ENCODE measurements at regions not wholly inside any gene's neighbourhood (a gene's known extent, or its start where the extent isn't known, plus 50 kb on each side); places are given as distances from the start of the nearest gene placed in this dataset.

DNA sequence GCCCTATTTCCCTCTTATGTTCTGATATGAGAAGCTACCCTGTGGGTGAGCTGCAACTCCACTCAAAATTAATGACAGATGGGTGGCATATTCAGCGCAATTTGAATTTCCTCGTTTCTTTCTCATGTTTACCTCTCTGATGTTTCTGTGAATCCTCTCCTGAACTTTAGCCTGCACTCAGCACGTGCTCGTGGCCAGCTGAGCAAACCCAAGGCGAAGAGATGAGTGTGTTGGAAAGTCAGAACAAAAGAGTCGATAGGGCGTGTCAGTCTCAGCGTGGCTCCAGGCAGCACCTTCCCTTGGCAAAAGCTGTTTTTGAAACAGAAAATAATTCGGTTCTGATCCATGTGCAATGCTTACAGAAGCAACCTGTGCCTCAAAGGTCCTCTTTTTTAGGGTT, 226.1 kb upstream of the GMDS start:
- TF ChIP-seq, protein P1, sequence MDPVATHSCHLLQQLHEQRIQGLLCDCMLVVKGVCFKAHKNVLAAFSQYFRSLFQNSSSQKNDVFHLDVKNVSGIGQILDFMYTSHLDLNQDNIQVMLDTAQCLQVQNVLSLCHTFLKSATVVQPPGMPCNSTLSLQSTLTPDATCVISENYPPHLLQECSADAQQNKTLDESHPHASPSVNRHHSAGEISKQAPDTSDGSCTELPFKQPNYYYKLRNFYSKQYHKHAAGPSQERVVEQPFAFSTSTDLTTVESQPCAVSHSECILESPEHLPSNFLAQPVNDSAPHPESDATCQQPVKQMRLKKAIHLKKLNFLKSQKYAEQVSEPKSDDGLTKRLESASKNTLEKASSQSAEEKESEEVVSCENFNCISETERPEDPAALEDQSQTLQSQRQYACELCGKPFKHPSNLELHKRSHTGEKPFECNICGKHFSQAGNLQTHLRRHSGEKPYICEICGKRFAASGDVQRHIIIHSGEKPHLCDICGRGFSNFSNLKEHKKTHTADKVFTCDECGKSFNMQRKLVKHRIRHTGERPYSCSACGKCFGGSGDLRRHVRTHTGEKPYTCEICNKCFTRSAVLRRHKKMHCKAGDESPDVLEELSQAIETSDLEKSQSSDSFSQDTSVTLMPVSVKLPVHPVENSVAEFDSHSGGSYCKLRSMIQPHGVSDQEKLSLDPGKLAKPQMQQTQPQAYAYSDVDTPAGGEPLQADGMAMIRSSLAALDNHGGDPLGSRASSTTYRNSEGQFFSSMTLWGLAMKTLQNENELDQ (tag by site-specific recombination; IDR thresholded peaks at IDR 0.05; ENCODE audit: low read depth): no peak
- TF ChIP-seq ZNF211 (tag by site-specific recombination; IDR thresholded peaks at IDR 0.05; ENCODE audit: low read depth) (no peak), ZNF311 (tag by site-specific recombination; IDR thresholded peaks at IDR 0.05; ENCODE audit: borderline replicate concordance) (no peak), EGR2 (tag by site-specific recombination; IDR thresholded peaks at IDR 0.05; ENCODE audit: low read depth) (no peak), ZNF777 (tag by site-specific recombination; IDR thresholded peaks at IDR 0.05; ENCODE audit: borderline replicate concordance) (no peak)
- TF ChIP-seq, protein P2, sequence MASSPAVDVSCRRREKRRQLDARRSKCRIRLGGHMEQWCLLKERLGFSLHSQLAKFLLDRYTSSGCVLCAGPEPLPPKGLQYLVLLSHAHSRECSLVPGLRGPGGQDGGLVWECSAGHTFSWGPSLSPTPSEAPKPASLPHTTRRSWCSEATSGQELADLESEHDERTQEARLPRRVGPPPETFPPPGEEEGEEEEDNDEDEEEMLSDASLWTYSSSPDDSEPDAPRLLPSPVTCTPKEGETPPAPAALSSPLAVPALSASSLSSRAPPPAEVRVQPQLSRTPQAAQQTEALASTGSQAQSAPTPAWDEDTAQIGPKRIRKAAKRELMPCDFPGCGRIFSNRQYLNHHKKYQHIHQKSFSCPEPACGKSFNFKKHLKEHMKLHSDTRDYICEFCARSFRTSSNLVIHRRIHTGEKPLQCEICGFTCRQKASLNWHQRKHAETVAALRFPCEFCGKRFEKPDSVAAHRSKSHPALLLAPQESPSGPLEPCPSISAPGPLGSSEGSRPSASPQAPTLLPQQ (tag by site-specific recombination; IDR thresholded peaks at IDR 0.05): no peak
- TF ChIP-seq, protein P3, sequence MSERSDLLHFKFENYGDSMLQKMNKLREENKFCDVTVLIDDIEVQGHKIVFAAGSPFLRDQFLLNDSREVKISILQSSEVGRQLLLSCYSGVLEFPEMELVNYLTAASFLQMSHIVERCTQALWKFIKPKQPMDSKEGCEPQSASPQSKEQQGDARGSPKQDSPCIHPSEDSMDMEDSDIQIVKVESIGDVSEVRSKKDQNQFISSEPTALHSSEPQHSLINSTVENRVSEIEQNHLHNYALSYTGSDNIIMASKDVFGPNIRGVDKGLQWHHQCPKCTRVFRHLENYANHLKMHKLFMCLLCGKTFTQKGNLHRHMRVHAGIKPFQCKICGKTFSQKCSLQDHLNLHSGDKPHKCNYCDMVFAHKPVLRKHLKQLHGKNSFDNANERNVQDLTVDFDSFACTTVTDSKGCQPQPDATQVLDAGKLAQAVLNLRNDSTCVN (tag by site-specific recombination; optimal IDR thresholded peaks at IDR 0.05): no peak
- H3K9me3 ChIP-seq (ENCODE audit: control insufficient read depth, insufficient read depth, low read depth, low read length): no peaks in the 10 kb centered on the region
- H3K4me1 ChIP-seq (ENCODE audit: control insufficient read depth, insufficient read depth, low read length): no peaks in the 10 kb centered on the region
- no peaks in the 10 kb centered on the region for H3K36me3 ChIP-seq (ENCODE audit: control insufficient read depth in 2 of 2, insufficient read depth in 1 of 2, low read length in 2 of 2)
- ChIA-PET POLR2A (no interaction called here), CTCF (interaction anchor here (1.0 to 1.4 kb wide), 3 partner anchors 11 to 875 kb away, joined by 3 to 6 read pairs (median 5); no protein-coding TSS in a partner anchor)
- no peak overlapping the region for H3K27ac ChIP-seq (ENCODE audit: extremely low read depth, low read depth, low read length)
- no peak overlapping the region for H3K4me3 ChIP-seq (ENCODE audit: low read depth, low read length)

DNA sequence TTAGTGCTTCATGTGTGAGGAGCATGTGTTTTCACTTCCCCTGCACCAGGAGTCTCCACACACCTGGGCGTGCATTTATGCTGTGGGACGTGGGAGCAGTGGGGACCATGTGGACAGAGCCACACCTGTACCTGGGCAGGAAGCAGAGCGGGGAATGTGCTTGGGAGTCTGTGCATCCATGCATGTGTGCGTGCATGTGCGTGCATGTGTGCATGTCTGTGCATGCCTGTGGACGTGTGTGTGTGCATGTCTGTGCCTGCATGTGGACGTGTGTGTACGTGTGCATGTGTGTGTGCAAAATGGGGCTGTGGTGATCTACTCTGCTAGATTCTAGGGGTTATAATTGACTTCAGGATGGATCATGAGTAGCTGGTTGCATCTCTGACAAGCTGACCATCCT, 224.0 kb upstream of the GMDS start:
- no peaks in the 10 kb centered on the region for H3K36me3 ChIP-seq (ENCODE audit: control insufficient read depth in 2 of 2, insufficient read depth in 1 of 2, low read length in 2 of 2)
- POLR2A ChIA-PET: no interaction called here
- no peaks in the 10 kb centered on the region for H3K4me1 ChIP-seq (ENCODE audit: control insufficient read depth, insufficient read depth, low read length)
- no peaks in the 10 kb centered on the region for H3K9me3 ChIP-seq (ENCODE audit: control insufficient read depth, insufficient read depth, low read depth, low read length)
- no peak overlapping the region for H3K4me3 ChIP-seq (ENCODE audit: low read depth, low read length)
- CTCF ChIA-PET: interaction anchor here (1.0 kb wide), 1 partner anchor 13 kb away, joined by 7 read pairs; no protein-coding TSS in a partner anchor
- no peak for TF ChIP-seq ZNF48 (tag by site-specific recombination; IDR thresholded peaks at IDR 0.05)
- TF ChIP-seq ZNF544 (tag by site-specific recombination; IDR thresholded peaks at IDR 0.05): no peak
- TF ChIP-seq, protein P4, sequence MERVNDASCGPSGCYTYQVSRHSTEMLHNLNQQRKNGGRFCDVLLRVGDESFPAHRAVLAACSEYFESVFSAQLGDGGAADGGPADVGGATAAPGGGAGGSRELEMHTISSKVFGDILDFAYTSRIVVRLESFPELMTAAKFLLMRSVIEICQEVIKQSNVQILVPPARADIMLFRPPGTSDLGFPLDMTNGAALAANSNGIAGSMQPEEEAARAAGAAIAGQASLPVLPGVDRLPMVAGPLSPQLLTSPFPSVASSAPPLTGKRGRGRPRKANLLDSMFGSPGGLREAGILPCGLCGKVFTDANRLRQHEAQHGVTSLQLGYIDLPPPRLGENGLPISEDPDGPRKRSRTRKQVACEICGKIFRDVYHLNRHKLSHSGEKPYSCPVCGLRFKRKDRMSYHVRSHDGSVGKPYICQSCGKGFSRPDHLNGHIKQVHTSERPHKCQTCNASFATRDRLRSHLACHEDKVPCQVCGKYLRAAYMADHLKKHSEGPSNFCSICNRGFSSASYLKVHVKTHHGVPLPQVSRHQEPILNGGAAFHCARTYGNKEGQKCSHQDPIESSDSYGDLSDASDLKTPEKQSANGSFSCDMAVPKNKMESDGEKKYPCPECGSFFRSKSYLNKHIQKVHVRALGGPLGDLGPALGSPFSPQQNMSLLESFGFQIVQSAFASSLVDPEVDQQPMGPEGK (tag by site-specific recombination; IDR thresholded peaks at IDR 0.05): no peak
- no peak for TF ChIP-seq ZNF548 (tag by site-specific recombination; IDR thresholded peaks at IDR 0.05)
- TF ChIP-seq ZNF248 (tag by site-specific recombination; IDR thresholded peaks at IDR 0.05): no peak
- TF ChIP-seq ZNF274 (IDR thresholded peaks at IDR 0.05; ENCODE audit: low read length): no peak
- TF ChIP-seq ZNF274 (tag by site-specific recombination; IDR thresholded peaks at IDR 0.05; ENCODE audit: borderline replicate concordance): no peak
- TF ChIP-seq ZNF23 (tag by site-specific recombination; IDR thresholded peaks at IDR 0.05; ENCODE audit: borderline replicate concordance): no peak
- TF ChIP-seq ZFHX2 (tag by site-specific recombination; conservative IDR thresholded peaks at IDR 0.05): no peak
- TF ChIP-seq ZNF433 (tag by site-specific recombination; IDR thresholded peaks at IDR 0.05; ENCODE audit: low read depth): no peak
- TF ChIP-seq ZNF623 (tag by site-specific recombination; IDR thresholded peaks at IDR 0.05): no peak
- no peak for TF ChIP-seq ZFP41 (tag by site-specific recombination; IDR thresholded peaks at IDR 0.05; ENCODE audit: borderline replicate concordance)
- TF ChIP-seq, protein P5, sequence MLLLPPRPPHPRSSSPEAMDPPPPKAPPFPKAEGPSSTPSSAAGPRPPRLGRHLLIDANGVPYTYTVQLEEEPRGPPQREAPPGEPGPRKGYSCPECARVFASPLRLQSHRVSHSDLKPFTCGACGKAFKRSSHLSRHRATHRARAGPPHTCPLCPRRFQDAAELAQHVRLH (tag by site-specific recombination; IDR thresholded peaks at IDR 0.05): no peak
- no peak overlapping the region for H3K27ac ChIP-seq (ENCODE audit: extremely low read depth, low read depth, low read length)
